CD1c-positive myeloid dendritic cell (primary cell): ENCODE measurements at regions not wholly inside any gene's neighbourhood (a gene's known extent, or its start where the extent isn't known, plus 50 kb on each side); places are given as distances from the start of the nearest gene placed in this dataset.
"Not testable (repeated sequence)": the region's sequence is repeated elsewhere in the genome, so short reads cannot be mapped to it uniquely, and the experiment has no call there.

ENCODE experiments used
- DNase-seq: peaks from one replicate; pipeline ENCODE4 v3.0.0-alpha.2; 2016; ENCODE audit errors: extremely low spot score

DNA sequence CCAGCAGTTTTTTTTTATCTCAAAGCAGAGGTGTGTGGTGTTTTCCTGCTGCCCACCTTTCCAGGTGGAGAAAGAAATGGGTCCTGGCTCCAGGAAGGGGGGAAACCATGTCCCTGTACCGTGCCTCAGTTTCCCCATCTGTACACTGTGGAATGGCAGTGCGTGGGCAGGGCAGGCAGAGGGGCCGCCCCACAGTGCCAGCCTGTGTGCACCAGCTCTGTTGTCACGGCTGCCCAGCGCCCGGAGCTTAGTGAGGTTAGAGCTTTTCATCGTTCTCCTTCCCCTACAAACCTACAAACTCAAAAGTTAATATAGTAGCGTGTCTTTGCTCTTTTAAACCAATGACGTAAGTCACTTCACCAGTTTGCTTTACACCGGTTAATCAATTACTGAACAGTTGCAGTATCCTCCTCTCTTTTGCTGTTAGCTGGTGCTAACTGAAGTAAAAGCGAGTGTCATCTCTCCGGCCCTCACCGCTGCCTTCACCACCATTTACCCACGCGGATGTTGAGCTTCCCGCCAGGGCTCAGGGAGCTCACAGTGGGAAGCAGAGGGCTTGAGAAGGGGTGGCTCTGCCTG lies 114.8 kb upstream of the ADRA2C start:
- no peak for DNase-seq

DNA sequence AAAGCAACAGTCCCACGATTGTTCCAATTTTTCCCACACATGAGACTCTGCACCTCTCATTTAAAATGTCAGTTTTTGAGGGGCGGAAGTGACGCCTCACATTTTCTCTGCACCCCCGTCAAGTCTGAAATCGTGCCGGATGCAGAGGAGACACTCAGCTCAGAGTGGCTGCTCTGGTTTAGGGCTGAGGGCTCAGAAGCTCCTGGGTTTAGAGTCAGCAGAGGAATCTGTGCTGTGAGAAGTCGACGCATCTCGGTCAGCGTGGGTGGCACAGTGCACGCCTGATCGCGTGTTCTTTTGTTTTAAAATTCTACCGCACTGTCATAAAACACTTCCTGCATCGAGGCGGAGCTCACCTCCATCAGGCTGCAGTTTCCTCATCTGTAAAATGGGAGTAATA lies 116.7 kb upstream of the ADRA2C start:
- no peak for DNase-seq

DNA sequence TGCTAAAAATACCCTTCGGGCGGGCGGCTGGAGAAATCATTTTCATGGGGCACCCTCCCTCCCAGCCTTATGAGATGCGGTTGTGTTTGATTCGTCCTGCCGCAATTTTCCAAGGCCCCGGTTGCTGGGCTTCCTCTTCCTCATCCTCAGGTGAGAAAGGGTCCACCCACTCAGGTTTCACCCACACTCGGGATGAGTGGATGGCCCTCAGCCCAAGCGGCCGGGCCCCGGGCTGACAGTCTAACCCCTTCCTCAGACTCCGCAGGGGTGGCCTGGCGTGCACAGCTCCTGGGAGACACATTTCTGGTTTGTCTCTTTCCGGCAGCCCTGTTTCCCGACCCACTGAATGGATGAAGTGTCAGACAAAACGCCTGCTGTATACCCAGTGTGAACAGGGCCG lies 116.5 kb upstream of the LRPAP1 start:
- DNase-seq = no peak

DNA sequence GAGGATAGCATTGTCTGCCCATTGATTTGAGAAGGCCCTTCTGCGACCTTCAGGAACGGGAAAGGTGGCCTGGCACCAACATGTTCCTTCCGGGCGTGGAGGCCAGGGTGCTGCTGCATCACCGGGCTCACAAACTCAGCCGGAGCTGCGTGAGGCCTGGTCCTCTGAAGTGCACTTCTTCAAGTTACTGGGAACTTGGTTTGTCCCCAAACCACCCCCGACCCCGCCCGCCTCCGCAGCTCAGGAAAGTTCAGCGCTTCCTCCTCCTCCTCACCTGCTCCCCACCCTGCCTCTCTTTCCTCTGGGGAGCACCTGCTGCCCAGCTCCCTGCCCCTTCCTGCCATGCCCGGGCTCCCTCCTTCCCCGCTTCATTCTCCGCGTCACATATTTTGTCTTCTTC lies 116.0 kb upstream of the LRPAP1 start:
- no peak for DNase-seq

DNA sequence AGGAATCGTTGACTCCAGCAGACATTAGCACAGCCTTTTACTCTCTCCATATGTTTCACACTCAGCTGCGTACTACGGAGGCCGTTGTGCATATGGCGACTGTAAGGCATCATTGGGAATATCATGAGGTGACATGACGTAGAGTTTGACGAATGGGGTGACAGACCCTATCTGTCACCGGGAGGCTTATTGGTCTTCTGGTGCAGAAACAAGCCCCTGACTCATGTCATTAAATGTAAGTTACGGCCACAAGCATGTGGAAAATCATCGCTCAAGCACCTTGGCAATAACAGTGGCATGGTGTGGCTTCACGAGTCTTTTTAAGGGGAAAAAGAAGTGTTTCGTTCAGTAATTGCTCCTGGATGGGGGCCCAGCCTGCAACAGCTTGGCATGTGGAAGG lies 115.2 kb upstream of the LRPAP1 start:
- DNase-seq = no peak

DNA sequence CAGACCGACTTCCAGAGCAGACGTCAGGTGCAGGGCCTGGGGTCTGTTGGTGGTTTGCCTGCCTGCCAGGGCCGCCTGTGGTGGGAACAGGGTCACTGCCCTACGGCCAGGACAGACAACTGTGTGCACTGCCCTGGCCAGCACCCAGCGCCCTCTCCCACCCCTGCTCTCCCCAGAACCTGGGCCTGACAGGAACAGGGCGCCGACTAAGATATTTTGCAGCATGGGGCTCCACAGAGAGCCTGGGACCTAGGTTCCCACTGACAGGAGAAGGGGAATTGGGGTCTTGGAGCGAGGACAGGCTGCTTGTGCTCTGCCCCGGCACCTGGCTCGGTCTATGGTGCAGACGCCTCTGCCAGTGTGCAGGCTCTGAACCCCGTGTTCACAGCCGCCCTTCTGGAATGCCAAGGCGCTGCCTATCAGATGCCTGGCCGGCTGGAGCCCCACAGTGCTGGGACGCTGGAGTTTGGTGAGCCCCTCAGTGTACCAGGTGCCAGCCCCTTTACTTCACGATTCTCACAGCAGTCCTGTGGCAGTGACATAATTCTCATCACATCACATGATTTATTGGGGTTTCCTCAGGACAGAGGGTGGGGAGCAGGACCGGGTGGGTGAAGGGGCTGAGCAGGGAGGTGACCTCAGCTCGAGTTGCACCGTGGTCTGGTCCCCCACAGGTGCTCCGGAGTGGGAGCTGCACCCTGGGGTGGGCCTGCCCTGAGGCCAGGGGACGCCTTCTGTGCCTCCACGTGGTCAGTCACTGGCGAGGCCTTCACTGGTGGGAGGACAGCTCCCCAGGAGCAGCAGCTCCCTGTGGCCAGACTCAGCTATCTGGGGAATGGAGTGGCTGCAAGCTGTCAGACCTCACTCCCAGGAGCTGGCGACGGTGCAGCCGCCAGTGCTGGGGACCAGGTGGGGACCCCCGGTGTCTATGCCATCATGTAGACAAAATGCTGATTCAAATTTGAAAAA lies 113.8 kb upstream of the LRPAP1 start:
- no peak for DNase-seq

DNA sequence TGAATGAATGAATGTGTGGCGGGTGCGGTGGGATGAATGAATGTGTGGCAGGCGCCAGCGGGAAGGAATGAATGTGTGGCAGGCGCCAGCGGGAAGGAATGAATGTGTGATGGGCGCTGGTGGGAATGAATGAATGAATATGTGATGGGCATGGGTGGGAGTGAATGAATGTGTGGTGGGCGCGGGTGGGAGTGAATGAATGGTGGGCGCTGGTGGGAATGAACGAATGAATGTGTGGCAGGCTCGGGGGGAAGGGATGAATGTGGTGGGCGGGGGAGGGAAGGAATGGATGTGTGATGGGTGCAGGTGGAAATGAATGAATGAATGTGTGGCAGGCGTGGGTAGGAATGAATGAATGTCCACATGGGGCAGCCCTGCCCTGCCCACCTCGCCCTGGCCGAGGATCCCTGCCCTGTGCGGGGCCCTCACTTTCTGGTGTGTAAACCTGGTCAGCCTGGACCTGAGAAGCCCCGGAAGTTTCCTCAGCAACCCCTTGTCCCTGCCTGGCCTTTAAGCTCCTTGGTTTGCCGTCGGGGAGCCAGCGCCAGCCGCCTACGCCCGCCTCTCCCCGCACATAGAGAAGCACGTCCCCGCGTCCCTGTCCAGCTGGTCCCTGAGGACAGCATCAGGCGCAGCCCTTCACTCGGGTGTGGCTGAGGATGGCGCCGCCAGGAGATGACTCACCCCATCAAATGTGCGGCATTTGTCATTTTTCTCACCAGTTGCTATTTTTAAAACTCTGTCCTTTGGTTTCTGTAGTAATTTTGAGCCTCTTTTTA lies 112.8 kb upstream of the LRPAP1 start:
- peak; percentile 15 for DNase-seq

DNA sequence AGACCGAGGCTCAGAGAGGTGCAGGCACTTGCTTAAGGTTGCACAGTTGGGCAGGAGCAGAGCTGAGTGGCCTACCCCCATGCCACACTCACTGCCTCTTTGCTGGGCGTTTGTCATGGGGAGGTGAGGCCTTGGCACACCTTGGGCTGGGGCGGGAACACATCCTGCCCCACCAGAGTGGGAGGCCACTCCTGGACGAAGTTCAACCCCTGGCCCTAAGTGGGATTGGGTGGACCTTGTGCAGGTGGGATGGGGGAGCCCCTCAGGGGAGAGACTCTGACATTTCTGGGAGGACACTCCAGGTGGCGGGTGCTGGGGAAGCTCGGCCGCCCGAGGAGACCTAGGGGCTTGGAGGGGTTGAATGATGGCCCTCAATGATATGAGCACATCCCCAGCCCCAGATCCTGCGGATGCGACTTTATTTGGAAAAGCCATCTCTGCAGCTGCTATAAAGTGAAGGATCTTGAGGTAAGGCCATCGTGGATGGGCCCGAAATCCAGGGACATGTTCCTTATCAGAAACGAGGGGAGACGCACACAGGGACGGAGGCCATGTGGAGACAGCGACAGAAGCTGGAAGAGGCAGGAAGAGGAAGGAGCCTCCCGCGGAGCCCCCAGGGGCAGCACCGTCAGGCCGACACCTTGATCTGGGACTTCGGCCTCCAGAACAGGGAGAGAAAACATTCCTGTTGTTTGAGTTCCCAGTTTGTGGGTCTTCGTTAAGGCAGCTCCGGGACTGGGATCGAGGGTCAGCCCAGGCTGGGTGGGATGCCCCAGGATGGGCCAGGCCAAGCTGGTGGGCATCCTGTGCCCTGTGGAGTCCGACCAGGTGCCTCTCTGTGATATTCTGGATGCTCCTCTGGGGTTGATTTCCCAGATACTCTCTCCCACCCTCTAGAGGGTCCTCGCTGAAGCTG lies 111.6 kb upstream of the LRPAP1 start:
- no peak for DNase-seq

DNA sequence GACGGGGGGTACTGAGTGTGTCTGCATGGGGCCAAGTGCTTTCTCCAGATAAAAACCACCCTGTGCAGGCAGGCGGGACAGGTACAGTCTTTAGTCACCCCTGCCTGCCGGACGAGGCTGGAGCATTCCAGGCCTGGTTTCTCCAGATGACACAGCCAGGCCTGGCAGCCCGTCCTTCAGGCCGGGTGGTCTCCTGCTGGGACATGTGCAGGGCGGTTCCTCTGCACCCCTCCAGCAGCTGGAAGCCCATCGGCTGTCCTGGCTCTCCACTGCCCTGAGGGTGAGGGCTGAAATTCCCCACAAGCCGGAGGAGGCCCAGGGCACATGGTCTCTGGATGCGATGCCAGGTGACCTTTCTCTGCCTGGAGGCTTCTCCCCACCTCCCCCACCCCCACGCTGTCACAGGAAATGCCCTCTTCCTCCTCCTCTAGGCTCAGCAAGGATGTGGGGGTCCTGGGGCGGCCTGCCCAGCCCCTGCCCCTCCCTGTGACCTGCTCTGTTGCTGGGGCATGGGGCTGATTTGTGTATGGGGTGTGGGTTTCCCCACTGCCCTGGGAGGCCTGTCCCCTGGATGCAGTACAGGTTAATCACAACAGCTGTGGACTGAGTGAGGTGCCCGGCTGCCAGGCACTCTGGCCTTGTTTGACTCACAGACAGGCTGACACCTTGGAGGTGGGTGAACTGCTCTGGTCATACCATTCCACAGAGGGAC lies 110.7 kb upstream of the LRPAP1 start:
- no peak for DNase-seq

DNA sequence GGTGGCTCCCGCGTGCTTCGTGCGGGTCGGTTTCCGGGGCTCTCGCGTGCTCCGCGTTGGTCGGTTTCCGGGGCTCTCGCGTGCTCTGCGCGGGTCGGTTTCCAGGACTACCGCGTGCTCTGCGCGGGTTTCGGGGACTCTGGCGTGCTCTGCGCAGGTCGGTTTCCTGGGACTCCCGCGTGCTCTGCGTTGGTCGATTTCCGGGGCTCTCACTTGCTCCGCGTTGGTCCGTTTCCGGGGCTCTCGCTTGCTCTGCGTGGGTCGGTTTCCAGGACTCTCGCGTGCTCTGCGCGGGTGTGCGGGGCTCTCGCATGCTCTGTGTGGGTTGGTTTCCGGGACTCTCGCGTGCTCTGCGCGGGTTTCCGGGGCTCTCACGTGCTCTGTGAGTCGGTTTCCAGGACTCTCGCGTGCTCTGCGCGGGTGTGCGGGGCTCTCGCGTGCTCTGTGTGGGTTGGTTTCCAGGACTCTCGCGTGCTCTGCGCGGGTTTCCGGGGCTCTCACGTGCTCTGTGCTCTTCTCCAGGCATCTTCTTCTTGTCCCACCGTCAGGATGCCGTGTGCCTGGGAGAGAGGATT lies 109.9 kb upstream of the LRPAP1 start:
- no peak for DNase-seq

DNA sequence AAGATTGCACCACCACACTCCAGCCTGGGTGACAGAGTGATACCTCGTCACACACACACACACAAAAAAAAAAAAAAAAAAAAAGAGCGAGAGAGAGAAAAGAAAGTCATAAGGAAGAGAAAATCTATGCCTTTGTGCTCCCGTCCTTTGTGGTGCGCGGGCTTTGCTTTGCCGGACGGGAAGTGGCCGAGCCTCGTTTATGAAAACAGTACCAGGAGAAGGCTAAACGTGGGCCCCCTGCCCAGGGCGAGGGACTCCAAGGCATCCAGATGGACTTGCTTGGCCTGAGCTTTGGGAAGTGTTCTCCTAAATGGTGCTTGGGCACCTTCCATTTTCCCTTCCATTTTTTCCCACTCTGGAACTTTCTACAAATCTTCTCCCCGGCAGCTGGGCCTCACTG lies 109.3 kb upstream of the LRPAP1 start:
- DNase-seq = no peak

DNA sequence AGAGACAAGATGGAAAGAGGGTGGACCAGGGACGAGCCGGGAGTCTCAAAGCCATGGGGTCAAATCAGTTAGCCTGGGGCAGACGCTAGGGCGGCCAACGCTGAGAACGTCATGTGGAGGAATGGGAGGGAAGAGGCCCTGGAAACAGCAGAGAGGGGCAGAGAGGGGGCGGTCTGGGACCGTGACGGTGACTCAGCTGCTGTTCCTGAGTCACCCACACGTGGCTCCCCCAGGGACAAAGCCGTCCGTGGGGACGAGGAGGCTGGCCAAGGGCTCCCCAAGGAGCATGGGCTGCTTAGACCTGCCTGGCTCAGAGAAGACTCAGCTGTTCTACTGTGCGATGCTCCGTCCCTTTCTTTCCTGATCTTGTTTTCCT lies 108.4 kb upstream of the LRPAP1 start:
- DNase-seq = peak; percentile 4

DNA sequence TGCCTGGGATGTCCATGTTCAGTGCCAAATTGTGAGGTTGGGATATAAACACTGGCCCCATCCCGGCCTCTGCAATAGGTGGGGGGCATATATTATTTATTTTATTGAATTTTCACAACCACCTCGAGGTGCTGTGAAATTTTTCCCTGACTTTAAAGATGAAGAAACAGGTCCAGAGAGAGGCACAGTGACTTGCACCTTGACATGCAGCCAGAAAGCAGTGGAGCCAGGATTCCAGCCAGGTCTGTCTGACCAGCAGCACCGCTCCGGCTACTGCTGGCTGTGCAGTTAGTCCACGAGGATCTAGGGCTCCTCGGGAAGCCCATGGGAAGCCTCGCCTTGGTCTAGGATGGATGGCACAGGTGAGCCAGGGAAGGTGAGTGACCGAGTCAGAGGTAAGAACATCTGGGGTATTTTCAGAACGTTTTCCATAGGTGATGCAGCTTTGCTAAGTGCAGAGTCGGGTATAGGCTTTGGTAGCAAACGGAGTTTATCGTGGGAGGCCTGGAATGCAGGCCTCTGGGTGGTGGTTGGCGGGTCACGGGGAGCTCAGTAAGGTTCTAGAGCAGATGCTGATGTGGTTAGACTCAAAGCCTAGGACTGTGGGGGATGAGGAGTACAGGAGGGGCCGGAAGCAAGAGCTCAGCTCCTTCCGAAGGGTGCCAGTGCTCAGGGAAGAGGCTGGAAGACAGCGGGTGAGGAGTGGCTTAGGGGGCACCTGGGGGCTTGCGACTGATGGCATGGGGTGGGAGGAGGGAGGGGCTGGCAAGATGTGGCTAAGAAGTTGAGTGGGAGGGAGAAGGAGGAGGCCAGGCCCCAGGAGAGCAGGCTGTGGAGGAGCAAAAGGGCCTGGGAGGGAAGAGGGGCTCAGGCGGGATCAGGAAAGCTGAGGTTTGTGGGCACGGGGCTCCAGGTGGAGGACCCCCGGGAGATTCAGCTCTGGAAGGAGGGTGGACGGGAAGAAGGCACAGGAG lies 107.7 kb upstream of the LRPAP1 start:
- DNase-seq = no peak

DNA sequence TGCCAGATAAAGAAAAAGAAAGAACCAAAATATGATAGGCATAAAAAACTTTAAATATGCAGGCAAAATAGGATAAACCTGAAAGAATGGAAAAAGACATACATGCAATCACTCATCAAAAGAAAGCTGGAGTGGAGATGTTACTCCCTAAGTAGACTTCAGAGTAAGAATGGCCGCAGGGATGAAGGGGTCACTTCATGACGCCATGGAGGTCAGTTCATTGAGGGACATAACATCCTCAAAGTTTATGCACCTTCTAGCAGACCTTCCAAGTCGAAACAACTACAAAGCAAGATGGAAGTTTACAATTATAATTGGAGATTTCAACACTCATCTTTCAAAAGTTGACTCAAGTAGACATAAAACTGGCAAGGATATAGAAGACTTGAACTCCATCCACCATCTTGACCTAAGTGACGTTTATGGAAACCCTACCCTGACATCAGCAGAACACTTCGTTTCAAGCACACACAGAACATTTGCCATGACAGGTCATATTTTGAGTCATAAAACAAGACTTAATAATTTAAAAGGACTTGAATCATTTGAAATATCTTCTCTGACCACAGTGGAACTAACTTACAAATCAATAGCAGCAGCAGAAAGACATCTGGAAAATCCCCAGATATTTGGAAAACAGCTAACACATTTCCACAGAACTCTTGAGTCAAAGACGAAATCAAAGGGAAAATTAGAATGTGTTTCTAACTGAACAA lies 106.0 kb upstream of the LRPAP1 start:
- DNase-seq = no peak

DNA sequence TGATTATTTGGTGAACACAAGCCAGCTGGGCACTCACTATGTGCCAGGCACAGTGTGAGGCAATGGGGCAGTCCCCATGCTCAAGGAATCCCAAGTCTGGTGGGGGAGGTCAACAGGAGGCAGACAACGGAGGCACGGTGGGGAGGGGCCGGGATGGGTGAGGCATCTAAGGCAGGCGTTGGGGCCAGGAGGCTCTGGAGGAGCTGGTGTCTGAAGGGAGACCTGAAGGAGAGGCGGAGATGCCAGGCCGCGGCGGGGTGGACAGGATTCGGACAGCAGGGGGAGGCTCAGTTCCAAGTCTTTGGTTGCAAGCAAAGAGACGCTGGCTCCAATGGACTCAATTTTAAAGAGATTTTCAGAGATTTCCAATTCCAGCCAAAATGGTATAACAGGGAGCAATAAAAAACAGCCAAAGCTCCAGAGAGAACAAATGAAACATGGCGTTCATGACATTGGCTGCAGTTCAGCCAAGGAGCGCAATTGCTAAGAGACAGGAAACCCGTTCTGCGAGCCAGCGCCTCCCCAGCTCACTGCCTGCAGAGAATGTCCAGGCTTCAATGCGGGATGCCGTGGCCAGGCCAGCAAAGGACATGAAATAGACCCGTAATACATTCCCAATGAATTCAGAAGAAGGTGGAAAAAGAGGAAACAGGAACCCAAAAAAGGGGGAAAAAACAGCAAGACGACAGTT lies 105.2 kb upstream of the LRPAP1 start:
- DNase-seq = no peak

DNA sequence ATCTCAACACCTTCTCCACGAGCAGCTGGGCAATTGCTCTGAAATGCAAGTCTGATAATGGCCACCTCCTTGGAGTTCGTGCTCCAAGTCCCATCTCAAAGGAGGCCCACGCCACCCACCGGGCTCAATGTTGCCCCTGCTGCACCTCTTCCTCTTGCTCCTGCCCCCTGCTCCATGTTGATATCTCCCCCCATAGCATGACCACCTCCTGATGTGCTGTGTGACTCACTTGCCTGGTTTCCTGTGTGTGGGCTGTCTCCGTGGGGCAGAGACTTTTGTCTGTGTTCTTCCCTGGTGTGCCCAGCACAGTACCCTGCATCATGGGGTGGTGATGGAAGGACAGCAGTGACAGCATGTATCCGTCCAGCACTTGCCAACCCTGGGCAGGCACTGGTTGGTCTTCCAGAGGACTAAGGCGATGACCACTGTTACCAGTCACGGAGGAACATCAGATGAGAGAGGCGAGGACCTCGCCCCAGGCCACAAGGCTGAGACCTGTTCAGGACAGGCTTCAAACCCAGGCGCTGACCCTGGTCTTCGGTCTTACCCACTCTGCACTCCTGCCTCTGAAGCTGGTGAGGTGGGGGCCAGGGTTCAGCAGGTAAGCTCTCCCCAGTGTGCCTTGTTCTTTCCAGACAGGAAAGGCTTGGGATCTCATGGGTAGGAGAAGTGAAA lies 104.6 kb upstream of the LRPAP1 start:
- DNase-seq = no peak

DNA sequence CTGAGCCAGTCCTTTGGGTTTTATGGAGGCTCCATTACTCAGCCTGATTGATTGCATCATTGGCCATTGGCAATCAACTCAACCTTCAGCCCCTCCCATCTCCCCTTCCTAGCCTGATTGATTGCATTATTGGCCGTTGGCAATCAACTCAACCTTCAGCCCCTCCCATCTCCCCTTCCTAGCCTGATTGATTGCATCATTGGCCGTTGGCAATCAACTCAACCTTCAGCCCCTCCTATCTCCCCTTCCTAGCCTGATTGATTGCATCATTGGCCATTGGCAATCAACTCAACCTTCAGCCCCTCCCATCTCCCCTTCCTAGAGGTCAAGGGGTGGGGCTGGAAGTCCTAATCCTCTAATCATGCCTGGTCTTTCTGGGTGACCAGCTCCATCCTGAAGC lies 103.8 kb upstream of the LRPAP1 start:
- not testable (repeated sequence) for DNase-seq
